ENCODE measurements at regions not wholly inside any gene's neighbourhood (a gene's known extent, or its start where the extent isn't known, plus 50 kb on each side); places are given as distances from the start of the nearest gene placed in this dataset.

- H3K4me1 ChIP-seq (ENCODE audit: control insufficient read depth, insufficient read depth, low read length), result no peaks in the 10 kb centered on the region
- H3K27ac ChIP-seq (ENCODE audit: low read depth, low read length), result no peak overlapping the region
- H3K36me3 ChIP-seq (ENCODE audit: control insufficient read depth, insufficient read depth, low read length), result no peaks in the 10 kb centered on the region
- no peak overlapping the region for H3K4me3 ChIP-seq (ENCODE audit: low read length)
- H3K27me3 ChIP-seq (ENCODE audit: control insufficient read depth, insufficient read depth, low read length), result no peaks in the 10 kb centered on the region
- H3K9ac ChIP-seq (ENCODE audit: low read length), result no peak overlapping the region
These were observed 293.6 kb upstream of the ZNF32 start for GRCh38 chr10:43942096-43942850.

- Histone ChIP-seq H3K27ac (ENCODE audit: low read depth, low read length) (no peak overlapping the region), H3K9ac (ENCODE audit: low read length) (no peak overlapping the region), H3K36me3 (ENCODE audit: control insufficient read depth, insufficient read depth, low read length) (no peaks in the 10 kb centered on the region)
These were observed 292.5 kb upstream of the ZNF32 start for GRCh38 chr10:43940898-43941837.

GRCh38 chr10:43939939-43940820 is 291.5 kb upstream of the ZNF32 start:
- Histone ChIP-seq H3K9ac (ENCODE audit: low read length) (no peak overlapping the region), H3K4me3 (ENCODE audit: low read length) (no peak overlapping the region), H3K36me3 (ENCODE audit: control insufficient read depth, insufficient read depth, low read length) (no peaks in the 10 kb centered on the region), H3K27me3 (ENCODE audit: control insufficient read depth, insufficient read depth, low read length) (no peaks in the 10 kb centered on the region), H3K27ac (ENCODE audit: low read depth, low read length) (no peak overlapping the region), H3K4me1 (ENCODE audit: control insufficient read depth, insufficient read depth, low read length) (no peaks in the 10 kb centered on the region)

More at GRCh38 chr10:43940898-43941837, 292.5 kb upstream of the ZNF32 start:
- H3K4me1 ChIP-seq (ENCODE audit: control insufficient read depth, insufficient read depth, low read length), result no peaks in the 10 kb centered on the region
- H3K27me3 ChIP-seq (ENCODE audit: control insufficient read depth, insufficient read depth, low read length), result no peaks in the 10 kb centered on the region
- no peak overlapping the region for H3K4me3 ChIP-seq (ENCODE audit: low read length)

GRCh38 chr10:43939389-43939938 is 290.8 kb upstream of the ZNF32 start:
- Histone ChIP-seq H3K36me3 (ENCODE audit: control insufficient read depth, insufficient read depth, low read length) (no peaks in the 10 kb centered on the region), H3K4me1 (ENCODE audit: control insufficient read depth, insufficient read depth, low read length) (no peaks in the 10 kb centered on the region), H3K27me3 (ENCODE audit: control insufficient read depth, insufficient read depth, low read length) (no peaks in the 10 kb centered on the region), H3K9ac (ENCODE audit: low read length) (no peak overlapping the region), H3K27ac (ENCODE audit: low read depth, low read length) (no peak overlapping the region), H3K4me3 (ENCODE audit: low read length) (no peak overlapping the region)

- Histone ChIP-seq H3K9ac (ENCODE audit: low read length) (no peak overlapping the region), H3K4me3 (ENCODE audit: low read length) (no peak overlapping the region), H3K27ac (ENCODE audit: low read depth, low read length) (no peak overlapping the region), H3K36me3 (ENCODE audit: control insufficient read depth, insufficient read depth, low read length) (no peaks in the 10 kb centered on the region), H3K4me1 (ENCODE audit: control insufficient read depth, insufficient read depth, low read length) (no peaks in the 10 kb centered on the region), H3K27me3 (ENCODE audit: control insufficient read depth, insufficient read depth, low read length) (no peaks in the 10 kb centered on the region)
These were observed 290.1 kb upstream of the ZNF32 start for GRCh38 chr10:43938810-43939209.

- Histone ChIP-seq H3K9ac (ENCODE audit: low read length) (no peak overlapping the region), H3K4me1 (ENCODE audit: control insufficient read depth, insufficient read depth, low read length) (no peaks in the 10 kb centered on the region), H3K4me3 (ENCODE audit: low read length) (no peak overlapping the region), H3K36me3 (ENCODE audit: control insufficient read depth, insufficient read depth, low read length) (no peaks in the 10 kb centered on the region), H3K27ac (ENCODE audit: low read depth, low read length) (no peak overlapping the region), H3K27me3 (ENCODE audit: control insufficient read depth, insufficient read depth, low read length) (no peaks in the 10 kb centered on the region)
These were observed 282.7 kb upstream of the ZNF32 start for GRCh38 chr10:43931308-43931930.

GRCh38 chr10:43930777-43931176 is 282.1 kb upstream of the ZNF32 start:
- no peaks in the 10 kb centered on the region for H3K4me1 ChIP-seq (ENCODE audit: control insufficient read depth, insufficient read depth, low read length)
- no peak overlapping the region for H3K27ac ChIP-seq (ENCODE audit: low read depth, low read length)
- H3K4me3 ChIP-seq (ENCODE audit: low read length), result no peak overlapping the region
- no peaks in the 10 kb centered on the region for H3K27me3 ChIP-seq (ENCODE audit: control insufficient read depth, insufficient read depth, low read length)
- H3K9ac ChIP-seq (ENCODE audit: low read length), result no peak overlapping the region
- no peaks in the 10 kb centered on the region for H3K36me3 ChIP-seq (ENCODE audit: control insufficient read depth, insufficient read depth, low read length)

GRCh38 chr10:43930243-43930642 is 281.6 kb upstream of the ZNF32 start:
- H3K9ac ChIP-seq (ENCODE audit: low read length), result no peak overlapping the region
- no peaks in the 10 kb centered on the region for H3K4me1 ChIP-seq (ENCODE audit: control insufficient read depth, insufficient read depth, low read length)
- H3K36me3 ChIP-seq (ENCODE audit: control insufficient read depth, insufficient read depth, low read length), result no peaks in the 10 kb centered on the region
- no peak overlapping the region for H3K27ac ChIP-seq (ENCODE audit: low read depth, low read length)
- H3K4me3 ChIP-seq (ENCODE audit: low read length), result no peak overlapping the region
- H3K27me3 ChIP-seq (ENCODE audit: control insufficient read depth, insufficient read depth, low read length), result no peaks in the 10 kb centered on the region

GRCh38 chr10:43929122-43929521 is 280.4 kb upstream of the ZNF32 start:
- Histone ChIP-seq H3K9ac (ENCODE audit: low read length) (no peak overlapping the region), H3K36me3 (ENCODE audit: control insufficient read depth, insufficient read depth, low read length) (no peaks in the 10 kb centered on the region), H3K27me3 (ENCODE audit: control insufficient read depth, insufficient read depth, low read length) (no peaks in the 10 kb centered on the region), H3K4me1 (ENCODE audit: control insufficient read depth, insufficient read depth, low read length) (no peaks in the 10 kb centered on the region), H3K4me3 (ENCODE audit: low read length) (no peak overlapping the region), H3K27ac (ENCODE audit: low read depth, low read length) (no peak overlapping the region)

GRCh38 chr10:43928425-43928968 is 279.8 kb upstream of the ZNF32 start:
- no peak overlapping the region for H3K9ac ChIP-seq (ENCODE audit: low read length)
- no peaks in the 10 kb centered on the region for H3K36me3 ChIP-seq (ENCODE audit: control insufficient read depth, insufficient read depth, low read length)
- H3K4me1 ChIP-seq (ENCODE audit: control insufficient read depth, insufficient read depth, low read length), result no peaks in the 10 kb centered on the region
- no peaks in the 10 kb centered on the region for H3K27me3 ChIP-seq (ENCODE audit: control insufficient read depth, insufficient read depth, low read length)
- H3K27ac ChIP-seq (ENCODE audit: low read depth, low read length), result no peak overlapping the region
- no peak overlapping the region for H3K4me3 ChIP-seq (ENCODE audit: low read length)

GRCh38 chr10:43926875-43927406 is 278.3 kb upstream of the ZNF32 start:
- Histone ChIP-seq H3K27ac (ENCODE audit: low read depth, low read length) (no peak overlapping the region), H3K4me3 (ENCODE audit: low read length) (no peak overlapping the region), H3K4me1 (ENCODE audit: control insufficient read depth, insufficient read depth, low read length) (no peaks in the 10 kb centered on the region), H3K9ac (ENCODE audit: low read length) (no peak overlapping the region), H3K27me3 (ENCODE audit: control insufficient read depth, insufficient read depth, low read length) (no peaks in the 10 kb centered on the region), H3K36me3 (ENCODE audit: control insufficient read depth, insufficient read depth, low read length) (no peaks in the 10 kb centered on the region)
